ENCODE measurements at regions not wholly inside any gene's neighbourhood (a gene's known extent, or its start where the extent isn't known, plus 50 kb on each side); places are given as distances from the start of the nearest gene placed in this dataset.

GRCh38 chr2:239753401-239753837 lies 271.7 kb downstream of the NDUFA10 start:
- no peaks in the 10 kb centered on the region for H3K27me3 Mint-ChIP-seq (ENCODE audit: unreplicated experiment)
- H3K9me3 Mint-ChIP-seq (ENCODE audit: unreplicated experiment) = peaks cover 11% of the 10 kb centered on the region
- no peak for TF ChIP-seq CTCF (IDR thresholded peaks at IDR 0.05; ENCODE audit: partially characterized antibody, unreplicated experiment)
- peak overlapping the region; percentile 46 for H3K27ac Mint-ChIP-seq (ENCODE audit: unreplicated experiment)
- DNase-seq = no peak
- peaks cover 14% of the 10 kb centered on the region for H3K4me1 Mint-ChIP-seq (ENCODE audit: low read depth, unreplicated experiment)
- peak overlapping the region; percentile 37 for H3K4me3 Mint-ChIP-seq (ENCODE audit: unreplicated experiment)
- no peaks in the 10 kb centered on the region for H3K36me3 Mint-ChIP-seq (ENCODE audit: unreplicated experiment)

- Mint-ChIP-seq H3K27ac (ENCODE audit: unreplicated experiment) (peak overlapping the region; percentile 46), H3K36me3 (ENCODE audit: unreplicated experiment) (no peaks in the 10 kb centered on the region), H3K27me3 (ENCODE audit: unreplicated experiment) (no peaks in the 10 kb centered on the region), H3K4me3 (ENCODE audit: unreplicated experiment) (no peak overlapping the region), H3K9me3 (ENCODE audit: unreplicated experiment) (peaks cover 10% of the 10 kb centered on the region), H3K4me1 (ENCODE audit: low read depth, unreplicated experiment) (peaks cover 14% of the 10 kb centered on the region)
- no peak for DNase-seq
- no peak for TF ChIP-seq CTCF (IDR thresholded peaks at IDR 0.05; ENCODE audit: partially characterized antibody, unreplicated experiment)
These were observed 272.2 kb downstream of the NDUFA10 start for GRCh38 chr2:239752951-239753350.

- no peak for DNase-seq
- Mint-ChIP-seq H3K9me3 (ENCODE audit: unreplicated experiment) (peaks cover 10% of the 10 kb centered on the region), H3K4me3 (ENCODE audit: unreplicated experiment) (no peak overlapping the region), H3K4me1 (ENCODE audit: low read depth, unreplicated experiment) (peaks cover 13% of the 10 kb centered on the region), H3K27ac (ENCODE audit: unreplicated experiment) (no peak overlapping the region), H3K27me3 (ENCODE audit: unreplicated experiment) (no peaks in the 10 kb centered on the region), H3K36me3 (ENCODE audit: unreplicated experiment) (no peaks in the 10 kb centered on the region)
- TF ChIP-seq CTCF (IDR thresholded peaks at IDR 0.05; ENCODE audit: partially characterized antibody, unreplicated experiment) = no peak
These were observed 273.3 kb downstream of the NDUFA10 start for GRCh38 chr2:239751679-239752355.

GRCh38 chr2:239750929-239751678 lies 274.0 kb downstream of the NDUFA10 start:
- H3K36me3 Mint-ChIP-seq (ENCODE audit: unreplicated experiment) = no peaks in the 10 kb centered on the region
- H3K27me3 Mint-ChIP-seq (ENCODE audit: unreplicated experiment) = no peaks in the 10 kb centered on the region
- peaks cover 10% of the 10 kb centered on the region for H3K9me3 Mint-ChIP-seq (ENCODE audit: unreplicated experiment)
- TF ChIP-seq CTCF (IDR thresholded peaks at IDR 0.05; ENCODE audit: partially characterized antibody, unreplicated experiment) = no peak
- no peak overlapping the region for H3K4me3 Mint-ChIP-seq (ENCODE audit: unreplicated experiment)
- no peak for DNase-seq
- no peak overlapping the region for H3K27ac Mint-ChIP-seq (ENCODE audit: unreplicated experiment)
- peaks cover 11% of the 10 kb centered on the region for H3K4me1 Mint-ChIP-seq (ENCODE audit: low read depth, unreplicated experiment)
